ENCODE measurements at regions not wholly inside any gene's neighbourhood (a gene's known extent, or its start where the extent isn't known, plus 50 kb on each side); places are given as distances from the start of the nearest gene placed in this dataset.
"Not testable (repeated sequence)": the region's sequence is repeated elsewhere in the genome, so short reads cannot be mapped to it uniquely, and the experiment has no call there.

DNA sequence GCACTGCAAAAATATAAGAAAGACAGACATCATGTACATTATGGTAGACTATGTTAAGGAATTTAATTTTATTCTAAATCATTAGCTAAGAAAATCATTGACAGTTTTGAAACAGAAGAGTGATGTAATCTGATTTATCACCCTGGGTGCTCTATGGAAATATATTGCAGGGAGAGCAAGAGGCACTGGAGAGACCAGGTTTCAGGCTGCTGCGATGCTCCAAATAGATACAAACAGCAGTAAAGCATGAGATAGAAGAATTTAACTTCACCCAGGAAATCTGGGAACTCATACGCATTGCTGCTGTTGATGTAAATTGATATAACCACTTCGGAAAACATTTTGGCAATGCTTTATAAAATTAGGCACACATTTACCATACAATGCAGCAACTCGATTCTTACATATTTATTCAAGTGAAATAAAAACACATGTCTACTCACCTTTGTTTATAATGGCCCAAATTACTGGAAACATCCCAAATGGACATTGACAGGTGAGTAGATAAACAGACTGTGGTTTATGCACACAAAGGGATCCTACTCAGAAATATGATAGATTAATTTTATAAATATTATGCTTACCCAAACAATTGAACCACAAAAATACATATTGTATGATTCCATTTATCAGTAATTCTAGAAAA, 535.1 kb upstream of the CHORDC1 start:
- DNase-seq: no peak
- intact Hi-C loops (cut with DNase I): no loop called here

DNA sequence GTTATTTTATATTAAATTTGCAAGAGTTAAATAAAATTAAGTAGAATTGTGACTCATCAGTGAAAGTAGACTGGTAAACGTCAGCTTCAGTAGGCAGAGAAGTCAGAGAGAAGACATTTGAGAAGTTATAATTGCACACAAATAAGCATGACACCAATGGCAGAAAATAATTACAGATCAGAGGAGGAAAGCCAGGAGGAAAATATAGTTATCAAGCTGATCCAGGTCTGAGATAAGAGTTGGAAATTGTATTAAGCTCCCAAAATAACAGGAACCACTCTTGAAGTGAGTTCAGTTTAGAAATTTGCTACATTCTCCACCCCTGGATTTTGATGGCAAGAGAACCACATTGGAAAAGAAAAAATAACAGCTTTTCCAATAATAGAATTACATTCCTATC, 533.8 kb upstream of the CHORDC1 start:
- no peak for DNase-seq
- intact Hi-C loops (cut with DNase I): no loop called here

DNA sequence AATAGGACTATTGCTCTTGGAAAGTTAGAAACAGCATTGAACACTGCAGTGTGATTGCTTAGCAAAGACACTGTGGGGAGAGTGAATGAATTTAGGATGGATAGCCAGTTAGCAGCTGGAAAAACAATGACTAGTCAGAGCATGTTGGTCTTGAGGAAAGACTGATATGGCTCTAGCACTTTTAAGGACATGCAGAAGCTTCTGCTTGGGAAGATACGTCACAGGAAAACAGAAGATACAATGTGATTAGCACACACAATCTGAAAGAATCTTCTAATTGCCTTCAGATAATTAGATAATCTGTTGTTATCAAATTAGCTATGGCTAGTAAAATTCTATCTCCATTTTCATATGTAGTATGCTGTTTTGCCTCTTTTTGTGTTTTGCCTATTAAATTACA, 530.7 kb upstream of the CHORDC1 start:
- no peak for DNase-seq
- intact Hi-C loops (cut with DNase I): no loop called here

DNA sequence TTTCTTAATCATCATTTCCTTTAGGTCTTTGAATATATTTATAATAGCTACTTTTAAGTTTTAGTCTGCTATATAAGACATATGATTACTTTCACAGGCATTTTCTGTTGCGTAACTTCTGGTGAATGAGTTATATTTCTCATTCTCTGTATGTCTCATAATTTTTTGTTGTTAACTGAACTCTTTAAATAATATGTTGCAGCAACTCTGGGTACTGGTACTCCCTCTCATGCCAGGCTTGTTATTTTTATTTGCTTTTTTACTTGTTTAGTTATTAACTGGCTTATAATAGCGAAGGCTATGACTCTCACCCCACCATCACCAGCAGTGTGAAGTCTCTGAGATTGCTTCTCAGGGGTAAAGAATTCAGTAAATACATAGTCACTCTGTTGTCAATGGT, 524.2 kb upstream of the CHORDC1 start:
- intact Hi-C loops (cut with DNase I): no loop called here

DNA sequence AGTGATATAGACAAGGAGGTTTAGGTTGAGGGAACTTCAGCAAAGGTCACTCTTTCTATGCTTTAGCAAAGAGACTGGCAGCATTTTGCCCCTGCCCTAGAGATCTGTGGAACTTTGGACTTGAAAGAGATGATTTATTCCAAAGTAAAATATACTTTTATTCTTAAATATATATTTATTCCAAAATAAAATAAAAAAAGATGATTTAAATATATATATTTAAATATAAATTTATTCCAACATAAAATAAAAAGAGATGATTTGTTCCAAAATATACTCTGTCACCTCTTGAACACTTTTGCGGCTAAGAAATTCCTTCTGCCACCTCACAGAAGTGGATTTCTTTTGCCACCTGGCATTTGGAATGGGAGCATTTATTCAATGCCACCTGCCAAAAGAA, 521.3 kb upstream of the CHORDC1 start:
- intact Hi-C loops (cut with DNase I): no loop called here

More for the DNA sequence above, 524.2 kb upstream of the CHORDC1 start:
- DNase-seq: no peak

DNA sequence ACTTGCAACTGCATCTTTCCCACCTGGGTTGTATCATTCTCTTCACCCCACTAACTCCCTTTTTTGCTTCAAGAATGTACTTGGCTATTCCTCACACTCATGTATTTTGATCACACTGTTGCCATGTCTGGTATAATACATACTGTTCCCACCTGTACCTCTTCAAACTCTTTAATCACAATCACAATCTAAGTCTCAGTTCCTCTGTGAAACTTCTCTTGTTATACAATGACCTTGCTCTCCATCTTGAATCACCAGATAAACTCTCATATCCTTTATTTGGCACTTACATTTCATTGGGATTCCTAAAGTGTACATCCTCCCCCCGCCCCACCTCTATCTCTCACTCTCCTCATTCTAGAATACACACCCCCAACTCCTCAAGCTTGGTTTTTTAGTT, 516.0 kb upstream of the CHORDC1 start:
- DNase-seq: no peak
- intact Hi-C loops (cut with DNase I): no loop called here

More for the DNA sequence above, 521.3 kb upstream of the CHORDC1 start:
- DNase-seq: no peak

DNA sequence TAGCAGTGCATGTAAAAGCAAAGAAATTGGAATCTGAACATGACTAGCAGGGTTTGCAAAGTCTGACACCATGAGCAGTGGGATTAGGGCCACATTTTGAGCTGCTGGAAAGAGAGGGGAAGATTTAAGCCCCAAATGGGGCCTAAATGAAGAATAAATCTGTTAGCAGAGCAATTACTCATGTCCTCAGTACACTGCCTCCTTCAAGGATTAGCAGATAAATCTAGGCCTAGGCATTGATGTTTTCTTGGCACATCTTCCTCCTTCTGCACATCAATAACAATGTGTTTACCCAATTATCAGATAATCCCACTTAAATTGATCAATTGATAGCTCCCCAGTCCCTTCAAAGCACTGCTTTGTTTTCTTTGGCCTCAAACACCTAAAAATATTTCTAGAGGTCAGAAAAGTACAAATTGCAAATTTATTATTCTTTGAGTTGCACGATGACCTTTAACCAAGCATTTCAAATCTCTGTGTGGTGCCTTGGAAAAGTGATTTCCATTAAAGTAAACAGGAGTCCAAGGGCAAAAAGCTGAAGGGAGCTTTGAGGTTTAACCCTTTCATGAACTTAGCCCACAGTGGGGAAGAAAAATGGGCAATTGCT, 514.7 kb upstream of the CHORDC1 start:
- intact Hi-C loops (cut with DNase I): no loop called here
- no peak for DNase-seq

DNA sequence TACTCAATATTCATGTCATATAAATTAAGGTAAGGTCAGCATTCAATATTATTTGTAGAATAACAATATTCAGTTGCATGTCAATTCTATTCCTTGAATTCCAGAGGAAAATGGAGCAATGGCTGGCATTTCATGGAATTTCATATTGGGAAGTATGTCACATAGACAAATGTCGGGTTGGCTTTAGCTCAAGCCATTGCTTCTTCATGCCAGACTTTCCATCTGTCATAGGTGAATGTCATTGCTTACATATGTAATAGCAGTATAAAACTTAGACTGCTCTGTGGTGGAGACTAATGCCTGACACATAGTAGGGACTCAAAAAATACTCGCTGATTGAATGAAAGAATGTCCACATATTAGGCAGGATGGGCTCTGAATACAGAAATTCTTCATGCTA, 509.6 kb upstream of the CHORDC1 start:
- no peak for DNase-seq
- intact Hi-C loops (cut with DNase I): no loop called here

DNA sequence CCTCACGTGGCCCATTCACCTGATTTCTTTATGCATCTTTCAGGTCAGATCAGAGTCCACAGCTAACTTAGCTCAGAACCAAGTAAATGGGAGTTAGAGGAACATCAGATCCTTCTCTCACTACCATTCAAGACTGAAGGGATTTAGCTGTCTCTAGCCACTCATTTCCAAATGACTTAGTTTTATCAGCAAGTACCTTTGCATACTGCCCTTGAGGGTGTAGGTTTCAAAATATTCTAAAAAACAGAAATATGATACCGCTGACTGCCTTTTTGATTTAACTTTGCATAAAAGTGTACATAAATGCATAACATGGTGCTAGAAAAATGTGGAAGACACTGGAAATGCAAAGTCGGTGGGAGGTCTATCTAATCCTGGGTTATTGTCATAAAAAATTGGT, 500.6 kb upstream of the CHORDC1 start:
- intact Hi-C loops (cut with DNase I): no loop called here

DNA sequence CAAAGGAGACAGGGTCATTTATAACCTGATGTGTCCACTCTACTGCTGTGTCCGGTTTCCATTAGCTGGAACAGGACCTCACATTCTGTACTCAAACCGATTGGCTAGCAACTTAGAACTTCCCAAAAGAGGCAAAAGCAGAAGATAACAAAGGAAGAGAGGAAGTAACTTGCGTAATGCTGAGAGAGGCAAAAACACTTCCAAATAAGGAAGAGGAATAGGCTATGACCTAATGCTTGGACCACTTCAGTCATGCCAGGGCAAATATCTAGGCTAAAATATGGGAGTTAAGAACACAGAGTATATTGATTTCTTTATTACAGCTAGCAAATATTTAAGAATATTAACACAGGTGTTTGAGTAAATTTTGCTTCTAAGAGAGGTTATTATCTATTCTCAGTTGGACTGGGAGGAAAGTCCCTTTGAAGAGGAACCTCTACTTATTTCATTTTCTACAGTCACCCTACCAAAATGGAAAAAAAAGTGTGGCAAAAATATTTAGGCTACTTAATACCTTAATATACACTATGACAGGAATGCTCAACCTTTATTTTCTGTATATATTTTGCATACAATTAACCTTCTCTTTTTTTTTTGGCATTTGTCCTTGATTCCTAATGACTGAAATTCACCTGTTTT, 499.8 kb upstream of the CHORDC1 start:
- intact Hi-C loops (cut with DNase I): no loop called here

More for the DNA sequence above, 500.6 kb upstream of the CHORDC1 start:
- no peak for DNase-seq

DNA sequence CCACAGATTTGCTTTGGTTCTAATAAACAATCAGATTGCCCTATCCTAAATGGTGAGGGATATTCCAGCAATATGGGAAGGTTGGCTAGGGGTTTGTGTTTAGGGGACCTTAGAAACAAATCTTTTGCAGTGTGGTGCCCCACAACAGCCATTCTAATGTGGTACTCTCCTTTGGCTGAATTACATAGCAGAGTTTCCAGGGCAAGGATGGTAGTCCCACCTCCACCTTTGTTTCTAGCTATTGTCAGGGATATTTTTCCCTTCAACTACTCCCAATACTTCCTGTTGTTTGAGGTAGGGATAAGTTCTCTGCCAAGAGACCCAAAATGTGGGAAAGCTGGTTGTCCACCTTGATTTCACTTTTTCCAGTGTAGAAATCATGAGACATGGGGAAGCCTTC, 494.7 kb upstream of the CHORDC1 start:
- intact Hi-C loops (cut with DNase I): no loop called here
- no peak for DNase-seq

More for the DNA sequence above, 499.8 kb upstream of the CHORDC1 start:
- no peak for DNase-seq

DNA sequence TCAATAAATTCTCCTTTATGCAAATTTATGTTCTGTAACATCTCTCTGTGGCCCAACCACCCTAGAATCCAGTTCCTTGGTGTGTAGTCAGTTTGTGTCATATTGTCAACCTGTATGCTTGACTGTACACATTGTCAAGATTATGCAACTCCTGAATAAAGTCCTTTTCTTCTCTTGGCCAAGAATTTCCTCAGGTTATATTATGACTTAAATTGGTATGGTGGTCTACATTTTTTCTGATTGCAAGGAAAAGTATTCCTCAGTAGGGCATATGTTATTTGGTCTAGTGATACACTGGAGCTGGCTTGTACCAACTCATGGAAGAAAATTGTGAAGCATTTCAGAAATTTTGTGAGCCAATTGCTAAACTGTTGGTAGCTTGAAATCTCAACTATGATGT, 482.8 kb upstream of the CHORDC1 start:
- intact Hi-C loops (cut with DNase I): no loop called here
- no peak for DNase-seq

DNA sequence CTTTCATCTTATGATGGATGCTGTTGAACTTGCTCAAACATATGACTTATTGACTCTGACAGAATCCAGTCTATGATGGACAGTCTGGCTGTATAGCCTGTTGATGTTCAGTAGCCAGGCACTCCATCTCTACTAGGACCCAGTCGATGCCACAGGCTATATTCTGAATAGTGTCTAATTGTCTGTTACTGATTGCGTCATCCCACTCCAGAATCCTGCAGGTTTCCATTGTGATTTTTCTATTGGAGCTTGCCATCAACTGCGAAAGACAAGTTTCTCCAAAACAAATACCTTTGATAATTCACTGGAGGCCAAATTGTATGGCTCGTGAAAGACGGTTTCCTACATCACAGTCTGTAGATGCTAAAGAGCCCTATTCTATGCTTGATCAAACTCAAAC, 481.7 kb upstream of the CHORDC1 start:
- intact Hi-C loops (cut with DNase I): no loop called here
- DNase-seq: no peak

DNA sequence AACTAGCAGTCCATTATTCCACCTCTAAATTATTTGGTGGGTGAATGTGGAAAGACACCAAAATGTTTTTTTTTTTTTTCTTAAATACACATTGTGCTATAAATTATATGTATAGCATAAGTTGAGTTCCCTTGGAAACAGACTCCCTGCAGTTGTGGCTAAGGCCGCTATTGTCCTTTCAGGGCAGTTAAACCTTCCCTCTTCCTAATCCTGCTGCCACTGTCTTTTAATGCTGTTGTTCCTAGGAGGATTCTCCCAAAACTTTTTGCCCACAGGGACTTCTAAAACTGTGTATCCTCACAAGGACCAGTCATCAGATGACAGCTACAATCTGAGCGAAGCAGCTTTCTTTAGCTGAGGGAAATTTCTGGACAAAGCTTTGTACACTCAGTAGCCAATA, 478.9 kb upstream of the CHORDC1 start:
- intact Hi-C loops (cut with DNase I): no loop called here
- DNase-seq: no peak

DNA sequence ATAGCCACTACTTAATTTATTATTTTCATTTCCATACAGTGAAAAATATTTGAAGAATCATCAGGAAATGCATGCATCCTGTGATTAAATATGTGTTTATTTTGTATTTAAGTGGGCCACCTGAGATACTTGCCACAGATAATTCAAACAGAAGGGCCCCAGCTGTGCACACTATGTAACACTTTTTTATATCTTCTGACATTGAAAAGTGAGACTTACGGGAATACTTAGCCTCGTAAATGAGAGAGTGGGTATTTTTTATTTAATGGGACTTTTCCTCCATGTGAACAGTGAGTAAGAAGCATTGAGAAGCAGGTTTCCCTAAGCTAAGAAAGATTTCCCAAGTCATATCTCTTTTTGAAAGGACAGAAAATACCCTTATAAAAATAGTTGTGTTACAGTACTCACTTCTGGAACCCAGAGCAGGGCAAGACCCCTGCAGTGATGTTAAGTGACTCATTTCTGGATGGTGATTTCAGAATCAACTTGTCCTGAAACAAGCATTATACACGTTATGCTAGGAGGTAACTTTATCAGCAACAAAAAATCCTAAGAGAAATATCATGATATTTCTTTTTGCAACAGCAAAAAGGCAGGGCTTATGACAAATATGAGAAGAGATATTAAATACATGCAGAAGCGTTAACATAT, 478.1 kb upstream of the CHORDC1 start:
- intact Hi-C loops (cut with DNase I): no loop called here
- no peak for DNase-seq

DNA sequence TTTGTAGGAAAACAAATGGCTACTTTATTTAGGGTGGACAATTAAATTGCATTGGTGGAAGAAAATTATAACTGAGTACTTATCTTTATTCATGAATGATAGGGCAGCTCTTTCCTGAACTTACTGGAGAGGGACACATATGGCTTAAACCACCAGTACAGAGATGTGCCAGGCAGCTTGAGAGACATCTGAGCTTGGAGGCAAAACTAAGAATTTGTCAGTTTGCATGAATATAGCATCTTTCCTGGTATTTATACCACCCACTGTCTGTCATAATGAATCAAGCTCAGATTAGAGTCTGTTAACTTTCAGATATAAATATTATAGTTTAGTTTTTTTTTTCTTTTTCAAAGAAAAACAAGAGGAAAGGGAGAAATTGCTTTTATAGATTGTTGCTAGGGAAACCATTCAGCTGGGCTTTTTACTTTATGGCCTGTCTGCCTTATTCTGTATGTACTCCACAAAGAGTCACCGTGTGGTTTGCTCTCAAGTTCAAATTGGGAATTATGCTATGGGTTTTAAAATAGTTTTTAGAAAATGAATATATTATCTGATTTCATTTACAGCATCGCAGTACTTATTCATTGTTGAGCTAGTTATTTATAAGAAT, 477.0 kb upstream of the CHORDC1 start:
- peak in 3 of 42 donors; percentile 7 to 18 (median 8) for DNase-seq
- intact Hi-C loops (cut with DNase I): no loop called here

DNA sequence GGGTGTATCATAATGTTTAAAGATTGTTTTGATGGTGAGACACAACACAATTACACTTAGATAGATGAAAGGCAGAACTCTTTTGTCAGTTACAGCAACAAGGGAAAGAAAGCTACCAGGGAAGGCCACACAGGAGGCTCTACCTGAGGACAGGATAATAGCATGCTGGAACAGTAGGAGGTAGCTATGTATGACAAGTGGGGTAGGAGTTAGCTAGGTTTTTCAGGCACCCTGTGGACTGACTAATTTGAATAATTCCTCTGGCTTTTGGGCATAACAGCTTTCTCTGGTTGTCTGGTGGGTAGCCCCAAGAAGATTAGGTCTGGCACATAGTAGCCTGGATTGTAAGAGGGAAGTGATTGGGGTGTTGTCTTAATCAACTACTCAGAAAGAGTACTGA, 475.4 kb upstream of the CHORDC1 start:
- intact Hi-C loops (cut with DNase I): no loop called here
- no peak for DNase-seq

DNA sequence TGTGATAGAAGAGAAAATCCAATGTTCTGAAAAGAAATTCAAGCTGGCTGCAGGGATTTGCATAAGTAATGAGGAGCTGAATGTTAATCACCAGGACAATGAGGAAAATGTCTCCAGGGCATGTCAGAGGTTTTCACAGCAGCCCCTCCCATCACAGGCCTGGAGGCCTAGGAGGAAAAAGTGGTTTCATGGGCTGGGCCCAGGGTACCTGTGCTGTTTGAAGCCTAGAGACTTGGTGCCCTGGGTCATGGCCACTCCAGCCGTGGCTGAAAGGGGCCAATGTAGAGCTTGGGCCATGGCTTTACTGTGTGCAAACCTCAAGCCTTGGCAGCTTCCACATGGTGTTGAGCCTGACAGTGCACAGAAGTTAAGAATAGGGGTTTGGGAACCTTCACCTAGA, 452.6 kb upstream of the CHORDC1 start:
- not testable (repeated sequence) for DNase-seq

DNA sequence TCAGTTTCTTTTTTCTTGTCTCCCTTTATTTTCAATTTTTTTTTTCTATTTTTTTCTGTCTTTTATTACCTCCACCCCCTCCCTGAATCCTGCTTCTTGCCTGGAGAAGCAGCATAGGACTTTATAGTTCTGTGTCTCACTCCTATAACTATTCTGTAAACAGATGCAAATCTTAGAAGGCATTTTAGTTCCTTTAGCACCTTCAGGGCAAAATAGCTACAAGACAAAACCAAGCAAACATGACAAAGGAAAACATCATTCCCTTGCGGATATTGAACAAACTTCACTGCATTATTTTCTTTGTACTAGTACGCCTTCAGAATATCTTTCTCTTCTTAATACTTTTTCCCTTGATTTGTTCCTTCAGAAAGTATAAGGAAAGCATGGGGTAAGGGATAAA, 446.2 kb upstream of the CHORDC1 start:
- no peak for DNase-seq
- intact Hi-C loops (cut with DNase I): no loop called here

More for the DNA sequence above, 452.6 kb upstream of the CHORDC1 start:
- intact Hi-C loops (cut with DNase I): not testable (repeated sequence)

DNA sequence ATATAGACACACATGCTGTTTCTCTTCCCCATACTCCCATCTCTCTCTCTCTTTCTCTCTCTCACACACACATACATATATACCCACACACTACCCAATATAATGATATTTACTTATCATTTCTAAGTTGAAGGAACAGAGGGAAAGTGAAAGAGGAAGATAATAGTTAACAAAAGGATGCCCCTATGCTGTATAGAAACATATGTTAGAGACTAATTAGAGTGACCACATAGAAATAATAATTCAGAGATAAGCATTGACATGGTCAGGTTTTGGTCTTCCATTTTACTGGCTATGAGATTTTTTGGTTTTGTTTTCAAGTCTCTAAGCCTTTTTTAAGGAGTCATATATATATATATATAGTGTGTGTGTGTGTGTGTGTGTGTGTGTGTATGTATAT, 445.7 kb upstream of the CHORDC1 start:
- DNase-seq: no peak
- intact Hi-C loops (cut with DNase I): no loop called here

Data from head of caudate nucleus (tissue), 42 donors.